GM23338 (cell line): ENCODE measurements at regions not wholly inside any gene's neighbourhood (a gene's known extent, or its start where the extent isn't known, plus 50 kb on each side); places are given as distances from the start of the nearest gene placed in this dataset.

Source experiments
- ATAC-seq: fragments of 200-7000 bp; cut with Tn5 transposase; 3 replicates; pipeline ENCODE4 v1.9.1; 2020
- DNase-seq: peaks from one replicate; pipeline ENCODE4 v3.0.0-alpha.2; 2015; ENCODE audit warnings: low spot score
- H2AFZ ChIP-seq: fragments of 200-600 bp; sonication (generic); 2 replicates; pipeline ENCODE4 v1.8.0; 2016; ENCODE audit warnings: antibody characterized with exemption, mild to moderate bottlenecking, moderate library complexity
- H3F3A ChIP-seq: fragments of 200-600 bp; sonication (generic); replicated peaks from 2 replicates; pipeline ENCODE4 v1.8.0; 2017; ENCODE audit warnings: antibody characterized with exemption, mixed run types, low read depth
- H3K27ac ChIP-seq: fragments of 200-600 bp; sonication (generic); 2 replicates; pipeline ENCODE4 v1.6.1; 2016; ENCODE audit warnings: low read depth
- H3K27me3 ChIP-seq: fragments of 200-600 bp; sonication (generic); 2 replicates; pipeline ENCODE4 v1.8.0; 2016; ENCODE audit warnings: mild to moderate bottlenecking, mixed run types, moderate library complexity; ENCODE audit not compliant: insufficient read depth
- H3K36me3 ChIP-seq: fragments of 200-600 bp; sonication (generic); 2 replicates; pipeline ENCODE4 v1.8.0; 2016; ENCODE audit warnings: mild to moderate bottlenecking; ENCODE audit not compliant: insufficient read depth
- H3K4me1 ChIP-seq: fragments of 200-600 bp; sonication (generic); 2 replicates; pipeline ENCODE4 v1.8.0; 2016; ENCODE audit warnings: mild to moderate bottlenecking, moderate library complexity; ENCODE audit not compliant: insufficient read depth
- H3K4me2 ChIP-seq: fragments of 200-600 bp; sonication (generic); 2 replicates; pipeline ENCODE4 v1.7.1; 2017; ENCODE audit warnings: mixed run types
- H3K4me3 ChIP-seq: fragments of 200-600 bp; sonication (generic); 2 replicates; pipeline ENCODE4 v1.6.1; 2016; ENCODE audit warnings: mixed run types
- H3K79me2 ChIP-seq: fragments of 200-600 bp; sonication (generic); replicated peaks from 2 replicates; pipeline ENCODE4 v1.8.0; 2017; ENCODE audit warnings: mild to moderate bottlenecking; ENCODE audit not compliant: insufficient read depth
- H3K9me2 ChIP-seq: fragments of 200-600 bp; sonication (generic); 2 replicates; pipeline ENCODE4 v1.8.0; 2017; ENCODE audit not compliant: insufficient read depth
- H4K20me1 ChIP-seq: fragments of 200-600 bp; sonication (generic); replicated peaks from 2 replicates; pipeline ENCODE4 v1.8.0; 2017; ENCODE audit warnings: mild to moderate bottlenecking; ENCODE audit not compliant: insufficient read depth
- H3K27ac Mint-ChIP-seq: 2 replicates; pipeline ENCODE4 v1.8.0; 2020; ENCODE audit warnings: inconsistent platforms, mild to moderate bottlenecking, moderate library complexity, mixed read lengths
- H3K27me3 Mint-ChIP-seq: 3 replicates; pipeline ENCODE4 v1.8.0; 2022; ENCODE audit warnings: low read depth, mild to moderate bottlenecking, moderate library complexity, mixed read lengths, inconsistent platforms; ENCODE audit not compliant: insufficient read depth, poor library complexity
- H3K36me3 Mint-ChIP-seq: 3 replicates; pipeline ENCODE4 v1.8.0; 2021; ENCODE audit warnings: low read depth, mild to moderate bottlenecking, inconsistent platforms, moderate library complexity, mixed read lengths
- H3K4me1 Mint-ChIP-seq: 3 replicates; pipeline ENCODE4 v1.8.0; 2020; ENCODE audit warnings: mild to moderate bottlenecking, inconsistent platforms, mixed read lengths
- H3K4me3 Mint-ChIP-seq: 3 replicates; pipeline ENCODE4 v1.8.0; 2021; ENCODE audit warnings: moderate library complexity, mild to moderate bottlenecking, inconsistent platforms, mixed read lengths
- H3K9me3 Mint-ChIP-seq: 3 replicates; pipeline ENCODE4 v1.8.0; 2020; ENCODE audit warnings: moderate library complexity, mild to moderate bottlenecking, inconsistent platforms, mixed read lengths
- CREB1 ChIP-seq: fragments of 250-450 bp; sonication (Bioruptor Pico); IDR thresholded peaks from 2 replicates; pipeline ENCODE4 v1.5.0; 2020; ENCODE audit warnings: low read depth, mild to moderate bottlenecking, moderate library complexity
- ETS1 ChIP-seq: IDR thresholded peaks from 2 replicates; pipeline ENCODE4 v1.6.1; 2016; ENCODE audit warnings: antibody characterized with exemption
- EZH2 ChIP-seq: fragments of 200-600 bp; sonication (generic); IDR thresholded peaks from one replicate; pipeline ENCODE4 v1.8.0; 2017; ENCODE audit warnings: antibody characterized with exemption, mild to moderate bottlenecking, low read depth; ENCODE audit not compliant: unreplicated experiment
- EZH2phosphoT487 ChIP-seq: fragments of 200-600 bp; sonication (generic); IDR thresholded peaks from one replicate; pipeline ENCODE4 v1.8.1; 2018; ENCODE audit warnings: antibody characterized with exemption; ENCODE audit not compliant: unreplicated experiment
- JUNB ChIP-seq: IDR thresholded peaks from one replicate; pipeline ENCODE4 v1.6.1; 2016; ENCODE audit warnings: antibody characterized with exemption; ENCODE audit not compliant: unreplicated experiment
- NANOG ChIP-seq: IDR thresholded peaks from 2 replicates; pipeline ENCODE4 v1.6.1; 2016; ENCODE audit warnings: antibody characterized with exemption, borderline replicate concordance
- POLR2AphosphoS5 ChIP-seq: IDR thresholded peaks from 2 replicates; pipeline ENCODE4 v1.6.1; 2016; ENCODE audit warnings: antibody characterized with exemption, low read depth
- REST ChIP-seq: IDR thresholded peaks from one replicate; pipeline ENCODE4 v1.6.1; 2018; ENCODE audit warnings: antibody characterized with exemption; ENCODE audit not compliant: unreplicated experiment
- STAT1 ChIP-seq: IDR thresholded peaks from one replicate; pipeline ENCODE4 v1.6.1; 2016; ENCODE audit warnings: antibody characterized with exemption; ENCODE audit not compliant: unreplicated experiment
- ZNF114 ChIP-seq: fragments of 250-450 bp; sonication (Bioruptor Pico); IDR thresholded peaks from 2 replicates; pipeline ENCODE4 v1.5.0; 2020; ENCODE audit warnings: mild to moderate bottlenecking, moderate library complexity
- ZNF331 ChIP-seq: fragments of 250-450 bp; sonication (Bioruptor Pico); IDR thresholded peaks from 2 replicates; pipeline ENCODE4 v1.5.0; 2020; ENCODE audit warnings: low read depth, mild to moderate bottlenecking, moderate library complexity
- ZNF462 ChIP-seq: fragments of 250-450 bp; sonication (Bioruptor Pico); IDR thresholded peaks from 2 replicates; pipeline ENCODE4 v1.5.0; 2020; ENCODE audit warnings: mild to moderate bottlenecking, moderate library complexity
- TF ChIP-seq, protein P1 (sequence below), 2 experiments: fragments of 200-600 bp in 1 of 2; sonication (generic) in 1 of 2; conservative IDR thresholded peaks; 2 replicates each; pipeline versions ENCODE4 v1.5.1 to v1.6.1; 2016 to 2017; ENCODE audit warnings: antibody characterized with exemption in 2 of 2, low read depth in 2 of 2, mild to moderate bottlenecking in 2 of 2, moderate library complexity in 1 of 2

GRCh38 chr2:12300019-12300602 is 416.6 kb upstream of the TRIB2 start:
- DNase-seq (no peak), ATAC-seq (no peak)

More at GRCh38 chr2:12300019-12300602, 416.6 kb upstream of the TRIB2 start:
- H3K27me3 ChIP-seq = no peaks in the 10 kb centered on the region
- no peaks in the 10 kb centered on the region; the same call in 2 of the 3 replicates for H3K36me3 Mint-ChIP-seq
- H3K79me2 ChIP-seq = no peaks in the 10 kb centered on the region
- H2AFZ ChIP-seq = no peak overlapping the region
- peaks cover 12% of the 10 kb centered on the region for H3K4me1 ChIP-seq
- no peak overlapping the region for H3K4me3 Mint-ChIP-seq
- no peaks in the 10 kb centered on the region for H3F3A ChIP-seq
- H4K20me1 ChIP-seq = no peaks in the 10 kb centered on the region
- TF ChIP-seq STAT1 (no peak), ZNF114 (CRISPR knock-in tag) (no peak), CREB1 (CRISPR knock-in tag) (no peak), POLR2AphosphoS5 (no peak), ZNF331 (CRISPR knock-in tag) (no peak), JUNB (no peak), ETS1 (no peak), EZH2phosphoT487 (no peak), NANOG (no peak), ZNF462 (CRISPR knock-in tag) (no peak), REST (no peak), EZH2 (no peak)
- TF ChIP-seq, protein P1, sequence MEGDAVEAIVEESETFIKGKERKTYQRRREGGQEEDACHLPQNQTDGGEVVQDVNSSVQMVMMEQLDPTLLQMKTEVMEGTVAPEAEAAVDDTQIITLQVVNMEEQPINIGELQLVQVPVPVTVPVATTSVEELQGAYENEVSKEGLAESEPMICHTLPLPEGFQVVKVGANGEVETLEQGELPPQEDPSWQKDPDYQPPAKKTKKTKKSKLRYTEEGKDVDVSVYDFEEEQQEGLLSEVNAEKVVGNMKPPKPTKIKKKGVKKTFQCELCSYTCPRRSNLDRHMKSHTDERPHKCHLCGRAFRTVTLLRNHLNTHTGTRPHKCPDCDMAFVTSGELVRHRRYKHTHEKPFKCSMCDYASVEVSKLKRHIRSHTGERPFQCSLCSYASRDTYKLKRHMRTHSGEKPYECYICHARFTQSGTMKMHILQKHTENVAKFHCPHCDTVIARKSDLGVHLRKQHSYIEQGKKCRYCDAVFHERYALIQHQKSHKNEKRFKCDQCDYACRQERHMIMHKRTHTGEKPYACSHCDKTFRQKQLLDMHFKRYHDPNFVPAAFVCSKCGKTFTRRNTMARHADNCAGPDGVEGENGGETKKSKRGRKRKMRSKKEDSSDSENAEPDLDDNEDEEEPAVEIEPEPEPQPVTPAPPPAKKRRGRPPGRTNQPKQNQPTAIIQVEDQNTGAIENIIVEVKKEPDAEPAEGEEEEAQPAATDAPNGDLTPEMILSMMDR (conservative IDR thresholded peaks at IDR 0.05; ENCODE audit: low read depth in 2 of 2) = no peak
- no peaks in the 10 kb centered on the region for H3K36me3 ChIP-seq
- H3K4me2 ChIP-seq = no peak overlapping the region
- no peak overlapping the region for H3K4me3 ChIP-seq
- peaks cover 16% of the 10 kb centered on the region for H3K9me2 ChIP-seq
- no peaks in the 10 kb centered on the region; the same call in 2 of the 3 replicates for H3K9me3 Mint-ChIP-seq
- H3K27me3 Mint-ChIP-seq = no peaks in the 10 kb centered on the region
- no peak overlapping the region for H3K27ac Mint-ChIP-seq
- peaks cover 12% of the 10 kb centered on the region; the same call in 2 of the 3 replicates for H3K4me1 Mint-ChIP-seq
- no peak overlapping the region for H3K27ac ChIP-seq
